ENCODE measurements at regions not wholly inside any gene's neighbourhood (a gene's known extent, or its start where the extent isn't known, plus 50 kb on each side); places are given as distances from the start of the nearest gene placed in this dataset.

DNA sequence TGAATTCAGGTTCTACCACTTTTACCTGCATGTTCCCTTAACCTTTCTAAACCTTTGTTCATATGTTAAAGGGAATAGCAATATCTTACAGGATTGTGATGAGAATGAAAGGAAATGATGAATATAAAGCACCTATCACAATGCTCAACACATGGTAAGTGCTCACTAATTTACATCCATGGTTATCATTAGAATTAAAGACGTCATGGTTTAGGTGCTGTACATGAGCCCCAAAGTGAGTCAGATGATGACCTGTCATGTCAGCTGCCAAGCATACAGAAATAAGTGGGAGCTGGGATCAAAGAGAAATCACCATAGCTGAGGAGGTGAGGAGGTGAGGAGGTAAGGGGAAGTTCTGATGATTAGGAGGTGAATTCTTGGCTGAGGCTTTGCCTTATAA is 135.9 kb upstream of the ATP2B1 start:
- ChIA-PET CTCF (no interaction called here), POLR2A (no interaction called here)
- H3K36me3 Mint-ChIP-seq, result no peaks in the 10 kb centered on the region
- no peak for DNase-seq
- no peak overlapping the region for H3K27ac Mint-ChIP-seq
- H3K27me3 Mint-ChIP-seq, result no peaks in the 10 kb centered on the region
- intact Hi-C loops (cut with micrococcal nuclease), result no loop called here
- H3K4me3 Mint-ChIP-seq, result no peak overlapping the region
- no peaks in the 10 kb centered on the region for H3K4me1 Mint-ChIP-seq (ENCODE audit: low read depth)
- no peaks in the 10 kb centered on the region for H3K9me3 Mint-ChIP-seq

DNA sequence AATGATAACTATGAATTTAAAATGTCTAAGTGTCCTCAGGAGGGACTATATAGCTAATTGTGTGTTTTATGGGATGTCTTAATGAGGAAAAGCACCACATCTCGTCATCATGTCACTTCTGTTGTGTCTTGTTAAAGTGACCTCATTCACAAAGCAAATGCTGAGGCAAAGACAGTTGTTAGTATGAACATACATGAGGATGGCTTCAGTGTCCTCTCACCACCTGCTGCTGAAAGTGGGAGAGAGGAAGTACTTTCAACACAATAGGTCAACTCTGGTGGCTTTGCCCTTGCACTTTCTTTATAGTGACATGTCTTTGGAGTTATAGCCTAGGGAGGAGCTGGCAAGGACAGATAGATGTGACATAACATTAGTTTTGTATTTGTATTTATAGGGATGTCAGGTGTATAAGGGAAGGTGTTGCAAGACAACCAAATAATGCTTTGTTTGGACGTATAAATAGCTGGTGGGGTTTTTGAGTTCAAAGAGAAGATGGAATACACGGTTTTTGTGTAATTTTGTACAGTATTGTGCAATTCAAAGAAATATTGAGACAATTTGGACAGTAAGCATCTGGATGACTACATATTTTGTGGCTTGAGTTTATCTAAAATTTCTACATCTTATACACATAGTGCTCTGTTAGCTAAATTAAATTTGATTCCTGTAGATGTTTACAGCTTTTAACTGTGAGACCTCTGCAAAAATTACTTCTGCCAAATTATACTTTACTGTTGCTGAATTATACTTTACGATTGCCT is 131.7 kb upstream of the ATP2B1 start:
- Mint-ChIP-seq H3K36me3 (no peaks in the 10 kb centered on the region), H3K27ac (no peak overlapping the region)
- CTCF ChIA-PET, result interaction anchor here (0.6 kb wide), 1 partner anchor 337 kb away, joined by 3 read pairs; no protein-coding TSS in a partner anchor

DNA sequence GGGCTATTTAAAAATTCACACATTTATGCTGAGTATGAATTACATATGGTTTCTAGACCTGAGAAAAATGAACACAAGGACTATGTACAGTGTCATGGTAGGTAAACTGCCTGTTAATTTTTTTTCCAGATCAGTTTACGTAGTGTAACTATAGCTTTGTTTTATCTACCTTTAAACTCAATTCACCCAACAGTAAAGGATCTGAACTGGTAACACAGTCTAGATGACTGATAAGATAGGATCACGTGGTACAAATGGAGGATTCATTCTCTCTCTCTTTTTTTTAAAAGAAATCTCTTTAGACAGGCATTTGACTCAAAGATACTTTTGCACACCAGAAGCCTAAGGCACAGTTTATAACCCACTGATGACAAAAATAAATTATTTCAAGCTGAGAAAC is 130.8 kb upstream of the ATP2B1 start:
- H3K9me3 Mint-ChIP-seq, result no peaks in the 10 kb centered on the region
- no peak overlapping the region for H3K4me3 Mint-ChIP-seq
- intact Hi-C loops (cut with micrococcal nuclease), result no loop called here
- H3K27ac Mint-ChIP-seq, result no peak overlapping the region
- ChIA-PET POLR2A (no interaction called here), CTCF (no interaction called here)
- no peak for DNase-seq
- no peaks in the 10 kb centered on the region for H3K4me1 Mint-ChIP-seq (ENCODE audit: low read depth)
- no peaks in the 10 kb centered on the region for H3K27me3 Mint-ChIP-seq
- H3K36me3 Mint-ChIP-seq, result no peaks in the 10 kb centered on the region

More for the DNA sequence above, 131.7 kb upstream of the ATP2B1 start:
- no peaks in the 10 kb centered on the region for H3K4me1 Mint-ChIP-seq (ENCODE audit: low read depth)
- no peaks in the 10 kb centered on the region for H3K27me3 Mint-ChIP-seq
- POLR2A ChIA-PET, result no interaction called here
- no peak for DNase-seq
- H3K4me3 Mint-ChIP-seq, result no peak overlapping the region
- no peaks in the 10 kb centered on the region for H3K9me3 Mint-ChIP-seq
- intact Hi-C loops (cut with micrococcal nuclease), result no loop called here

DNA sequence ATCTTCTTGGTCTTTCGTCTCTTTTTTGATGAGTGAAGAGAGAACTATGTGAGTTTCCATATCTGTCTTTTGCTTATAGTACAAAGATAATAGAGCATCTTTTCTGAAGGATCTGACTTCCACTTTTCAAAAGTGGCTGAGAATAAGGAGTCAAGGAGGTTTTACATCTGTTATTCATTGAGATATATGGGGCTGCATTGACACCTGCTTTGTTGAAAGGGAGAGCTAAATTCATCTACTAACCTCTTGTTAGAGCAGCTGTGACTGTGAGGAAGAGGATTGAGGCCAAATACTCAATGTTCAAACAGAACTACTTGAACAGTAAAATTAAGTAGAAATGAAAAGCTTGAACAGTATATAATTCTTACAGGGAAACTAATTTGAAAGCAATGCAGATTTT is 130.2 kb upstream of the ATP2B1 start:
- POLR2A ChIA-PET, result no interaction called here
- Mint-ChIP-seq H3K4me3 (no peak overlapping the region), H3K27me3 (no peaks in the 10 kb centered on the region), H3K27ac (no peak overlapping the region), H3K36me3 (no peaks in the 10 kb centered on the region), H3K9me3 (no peaks in the 10 kb centered on the region), H3K4me1 (ENCODE audit: low read depth) (no peaks in the 10 kb centered on the region)
- DNase-seq, result no peak
- CTCF ChIA-PET, result interaction anchor here (1.3 kb wide), 1 partner anchor 295 kb away, joined by 4 read pairs; no protein-coding TSS in a partner anchor
- intact Hi-C loops (cut with micrococcal nuclease), result no loop called here

DNA sequence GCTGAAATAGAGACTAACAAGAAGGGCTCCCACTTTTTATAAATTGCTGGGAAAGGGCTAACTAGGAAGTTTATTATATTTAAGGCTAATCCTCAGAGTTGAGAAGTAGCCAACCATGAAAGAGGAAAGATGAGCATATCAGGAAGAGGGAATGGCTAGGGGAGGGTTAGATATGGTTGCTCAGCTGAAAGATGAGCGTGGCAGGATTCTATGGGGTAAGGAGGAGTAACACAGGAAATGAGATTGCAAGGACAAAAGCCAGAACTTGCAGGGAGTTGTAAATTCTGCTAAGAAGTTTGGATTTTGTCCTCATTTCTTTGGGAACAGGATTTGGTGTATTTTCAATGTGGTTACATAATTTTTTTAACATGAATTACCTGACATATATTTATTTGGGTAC is 127.4 kb upstream of the ATP2B1 start:
- CTCF ChIA-PET, result no interaction called here
- Mint-ChIP-seq H3K4me1 (ENCODE audit: low read depth) (no peaks in the 10 kb centered on the region), H3K27me3 (no peaks in the 10 kb centered on the region), H3K27ac (no peak overlapping the region), H3K4me3 (no peak overlapping the region), H3K36me3 (no peaks in the 10 kb centered on the region), H3K9me3 (no peaks in the 10 kb centered on the region)
- DNase-seq, result no peak
- intact Hi-C loops (cut with micrococcal nuclease), result no loop called here
- POLR2A ChIA-PET, result no interaction called here

DNA sequence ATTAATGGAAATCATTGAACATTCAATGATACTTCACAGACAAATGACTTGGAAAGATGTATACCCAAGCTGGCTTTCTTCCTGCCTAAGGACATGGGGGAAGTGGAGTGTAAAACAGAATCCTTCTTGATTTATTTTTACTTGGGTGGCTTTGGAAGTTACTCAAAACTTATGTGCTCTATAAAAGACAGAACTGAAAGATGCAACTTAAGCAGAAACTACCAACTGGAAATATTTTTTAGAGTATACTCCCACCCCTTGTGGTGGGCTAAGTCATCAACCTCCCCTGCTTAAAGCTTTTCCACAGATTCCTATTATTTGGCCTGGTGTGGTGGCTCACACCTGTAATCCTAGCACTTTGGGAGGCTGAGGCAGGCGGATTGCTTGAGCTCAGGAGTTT is 126.0 kb upstream of the ATP2B1 start:
- Mint-ChIP-seq H3K27ac (no peak overlapping the region), H3K36me3 (no peaks in the 10 kb centered on the region), H3K4me3 (no peak overlapping the region), H3K9me3 (no peaks in the 10 kb centered on the region), H3K4me1 (ENCODE audit: low read depth) (no peaks in the 10 kb centered on the region), H3K27me3 (no peaks in the 10 kb centered on the region)
- CTCF ChIA-PET, result no interaction called here
- DNase-seq, result no peak
- POLR2A ChIA-PET, result no interaction called here
- intact Hi-C loops (cut with micrococcal nuclease), result no loop called here

DNA sequence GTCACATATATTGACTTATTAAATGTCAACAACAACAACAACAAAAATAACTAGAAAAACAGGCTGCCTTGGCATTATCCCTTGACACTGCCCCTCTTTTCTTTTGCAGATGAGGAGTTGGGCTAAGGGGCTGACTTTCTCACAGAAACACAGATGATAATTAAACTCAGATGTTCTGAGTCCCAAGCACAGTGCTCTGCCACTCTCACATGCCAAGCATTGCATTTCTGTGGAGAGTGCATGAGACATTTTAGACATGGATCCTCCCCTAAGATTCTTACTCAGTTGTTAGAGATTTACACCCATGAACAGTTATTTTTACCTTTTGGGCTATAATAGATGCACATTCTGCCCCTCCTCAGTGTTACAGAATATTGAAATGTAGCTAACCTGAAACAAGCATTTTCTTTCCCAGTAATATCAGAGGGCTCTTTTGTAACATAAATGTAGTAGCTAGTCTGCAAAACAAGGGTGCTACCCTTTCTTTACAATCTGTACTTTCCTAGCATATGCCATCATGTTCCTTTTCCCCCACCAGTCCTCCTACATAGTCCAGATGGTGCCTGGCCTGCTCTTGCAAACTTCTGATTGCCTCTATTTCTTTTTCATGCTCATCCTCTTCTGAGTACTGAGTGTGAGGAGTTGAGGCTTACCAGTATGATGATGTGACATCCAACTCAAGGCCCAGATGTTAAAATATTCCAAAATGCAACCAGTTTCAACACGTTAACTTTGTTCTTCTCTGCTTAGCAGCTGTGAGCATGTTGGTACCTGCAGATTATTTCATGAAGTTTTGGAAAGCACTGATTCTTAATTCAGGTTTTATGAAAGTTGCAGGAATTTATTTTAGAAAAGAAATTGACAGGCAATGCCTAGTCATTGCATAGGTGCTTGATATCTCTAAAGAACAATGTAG is 125.0 kb upstream of the ATP2B1 start:
- Mint-ChIP-seq H3K4me1 (ENCODE audit: low read depth) (no peaks in the 10 kb centered on the region), H3K27me3 (no peaks in the 10 kb centered on the region), H3K36me3 (no peaks in the 10 kb centered on the region), H3K27ac (no peak overlapping the region), H3K4me3 (no peak overlapping the region), H3K9me3 (no peaks in the 10 kb centered on the region)
- ChIA-PET CTCF (no interaction called here), POLR2A (no interaction called here)
- DNase-seq, result no peak
- intact Hi-C loops (cut with micrococcal nuclease), result no loop called here

DNA sequence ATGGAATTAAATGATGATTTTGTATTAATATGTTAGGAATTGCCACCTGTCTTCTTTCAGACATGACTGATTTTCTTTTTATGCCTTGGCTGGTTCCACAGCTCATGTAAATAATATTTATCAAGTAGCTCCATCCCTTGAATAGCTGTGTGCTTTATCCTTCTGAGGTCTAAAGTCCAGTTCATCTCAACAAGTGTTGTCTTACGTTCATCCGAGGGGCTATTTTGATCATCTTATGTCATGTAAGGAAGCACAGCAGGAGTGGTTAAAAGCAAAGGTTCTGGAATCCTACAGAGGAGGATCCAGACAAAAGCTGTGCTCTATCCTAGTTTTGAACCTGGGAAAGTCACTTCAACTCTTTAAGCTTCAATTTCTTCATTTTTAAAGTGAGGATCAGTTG is 123.7 kb upstream of the ATP2B1 start:
- Mint-ChIP-seq H3K27ac (no peak overlapping the region), H3K36me3 (no peaks in the 10 kb centered on the region), H3K4me1 (ENCODE audit: low read depth) (no peaks in the 10 kb centered on the region), H3K27me3 (no peaks in the 10 kb centered on the region), H3K9me3 (no peaks in the 10 kb centered on the region), H3K4me3 (no peak overlapping the region)
- CTCF ChIA-PET, result interaction anchor here (0.5 kb wide), 1 partner anchor 185 kb away, joined by 4 read pairs; no protein-coding TSS in a partner anchor
- POLR2A ChIA-PET, result no interaction called here
- intact Hi-C loops (cut with micrococcal nuclease), result no loop called here
- DNase-seq, result no peak

DNA sequence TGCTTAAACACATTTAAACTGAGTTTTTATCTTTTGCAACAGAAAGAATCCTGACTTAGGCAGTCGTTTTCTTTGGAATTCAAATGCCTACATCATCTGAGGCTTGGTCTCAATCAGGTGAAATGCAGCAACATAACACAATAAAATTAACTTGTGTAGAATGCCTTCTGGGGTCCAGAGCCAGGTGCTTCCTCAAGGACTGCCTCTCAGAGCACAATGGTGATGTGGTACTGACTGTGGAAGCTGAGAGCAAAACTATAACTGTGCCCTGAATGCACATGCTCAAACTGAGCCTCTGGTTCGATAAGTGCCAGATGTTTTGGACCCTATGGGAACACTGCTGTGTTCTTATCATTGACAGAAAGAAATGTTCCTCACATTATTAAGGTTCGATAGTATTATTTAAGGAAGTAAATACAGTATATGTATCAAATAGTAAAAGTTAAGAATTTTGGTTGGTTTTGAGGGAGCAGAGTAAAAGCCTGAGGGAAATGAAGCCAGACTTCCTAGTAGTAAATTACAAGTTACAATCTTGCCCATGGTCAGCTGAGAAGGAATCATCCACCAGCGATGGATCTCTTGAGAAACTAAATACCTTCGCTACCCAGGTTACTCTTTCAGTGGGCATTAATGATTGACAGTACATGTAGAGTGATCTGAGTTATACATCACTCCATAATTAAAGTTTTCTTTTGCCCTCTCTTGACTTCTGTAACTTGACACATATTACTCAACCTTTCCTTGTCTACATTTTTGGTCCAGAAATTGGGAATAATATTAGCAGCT is 122.9 kb upstream of the ATP2B1 start:
- Mint-ChIP-seq H3K36me3 (no peaks in the 10 kb centered on the region), H3K27me3 (no peaks in the 10 kb centered on the region), H3K4me1 (ENCODE audit: low read depth) (peaks cover under 1% of the 10 kb centered on the region), H3K27ac (no peak overlapping the region), H3K9me3 (no peaks in the 10 kb centered on the region), H3K4me3 (no peak overlapping the region)
- intact Hi-C loops (cut with micrococcal nuclease), result no loop called here
- ChIA-PET POLR2A (no interaction called here), CTCF (no interaction called here)
- no peak for DNase-seq

DNA sequence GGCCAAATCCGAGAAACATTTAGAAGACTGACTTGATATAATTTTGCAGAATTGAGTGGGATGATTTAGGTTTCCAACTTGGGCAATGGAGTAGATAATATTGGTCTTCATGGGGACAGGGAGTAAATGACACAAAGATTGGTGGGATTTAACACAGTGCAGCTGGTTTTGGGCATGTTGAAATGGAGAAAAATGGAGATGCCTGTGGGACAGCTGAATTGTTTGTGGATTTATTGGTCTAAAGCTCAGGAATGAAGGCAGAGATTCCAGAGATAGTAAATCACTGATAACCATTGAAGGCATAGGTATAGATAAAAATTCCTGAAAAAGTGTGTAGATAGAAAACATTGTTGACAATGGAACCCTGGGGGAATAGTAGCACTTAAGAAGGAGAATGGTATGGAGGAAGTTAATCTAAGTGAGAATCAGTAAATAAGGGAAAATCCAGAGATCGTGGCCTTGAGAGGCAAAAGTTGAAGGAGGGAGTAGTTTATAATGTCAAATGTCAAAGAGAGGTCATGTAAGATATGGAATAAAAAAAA is 120.9 kb upstream of the ATP2B1 start:
- H3K4me1 Mint-ChIP-seq (ENCODE audit: low read depth), result peaks cover 18% of the 10 kb centered on the region
- intact Hi-C loops (cut with micrococcal nuclease), result no loop called here
- H3K4me3 Mint-ChIP-seq, result no peak overlapping the region
- H3K27me3 Mint-ChIP-seq, result no peaks in the 10 kb centered on the region
- no peaks in the 10 kb centered on the region for H3K36me3 Mint-ChIP-seq
- no peak overlapping the region for H3K27ac Mint-ChIP-seq
- CTCF ChIA-PET, result no interaction called here
- no peak for DNase-seq
- H3K9me3 Mint-ChIP-seq, result no peaks in the 10 kb centered on the region
- POLR2A ChIA-PET, result no interaction called here

DNA sequence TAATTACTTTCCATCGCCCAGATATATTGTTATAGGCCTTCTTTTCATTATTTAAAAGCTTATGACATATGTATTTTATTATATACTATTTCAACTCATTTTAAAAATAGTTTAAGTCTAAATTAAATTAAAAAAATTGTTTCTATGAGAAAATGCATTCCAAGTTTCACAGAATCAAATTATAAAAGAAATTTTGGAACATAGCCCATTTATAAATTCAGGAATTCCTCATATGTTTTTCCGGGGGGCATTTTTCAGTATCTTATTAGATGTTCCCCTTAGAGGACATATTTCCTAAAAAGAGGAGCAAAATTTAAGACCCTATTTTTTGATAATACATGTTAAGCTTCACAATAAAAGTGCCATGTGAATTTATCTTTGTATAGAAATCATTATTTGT is 119.9 kb upstream of the ATP2B1 start:
- Mint-ChIP-seq H3K36me3 (no peaks in the 10 kb centered on the region), H3K4me1 (ENCODE audit: low read depth) (peaks cover 18% of the 10 kb centered on the region), H3K27me3 (no peaks in the 10 kb centered on the region), H3K9me3 (no peaks in the 10 kb centered on the region), H3K4me3 (no peak overlapping the region), H3K27ac (no peak overlapping the region)
- no peak for DNase-seq
- intact Hi-C loops (cut with micrococcal nuclease), result no loop called here
- POLR2A ChIA-PET, result no interaction called here
- CTCF ChIA-PET, result interaction anchor here (0.7 kb wide), 1 partner anchor 282 kb away, joined by 5 read pairs; no protein-coding TSS in a partner anchor

DNA sequence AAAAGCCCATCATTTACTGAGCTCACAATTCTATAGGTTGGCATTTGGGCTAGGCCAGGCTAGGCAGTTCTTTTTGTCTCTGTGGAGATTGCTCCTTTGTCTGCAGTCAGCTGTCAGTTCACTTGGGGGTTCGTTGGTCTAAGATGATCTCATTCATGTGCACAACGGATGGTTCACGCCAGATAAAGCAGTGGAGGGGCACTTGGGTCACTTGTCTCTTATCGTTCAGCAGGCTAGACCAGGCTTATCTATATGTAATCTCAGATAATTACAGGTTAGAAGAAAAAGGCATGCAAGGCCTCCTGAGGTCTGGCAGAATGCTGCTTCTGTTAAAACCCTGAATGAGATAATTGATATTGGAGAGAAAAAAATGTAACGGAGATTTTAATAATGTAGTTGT is 119.0 kb upstream of the ATP2B1 start:
- Mint-ChIP-seq H3K4me1 (ENCODE audit: low read depth) (peaks cover 18% of the 10 kb centered on the region), H3K36me3 (no peaks in the 10 kb centered on the region), H3K27me3 (no peaks in the 10 kb centered on the region), H3K4me3 (no peak overlapping the region), H3K9me3 (no peaks in the 10 kb centered on the region), H3K27ac (no peak overlapping the region)
- intact Hi-C loops (cut with micrococcal nuclease), result no loop called here
- CTCF ChIA-PET, result no interaction called here
- DNase-seq, result no peak
- POLR2A ChIA-PET, result no interaction called here

Data from activated CD4-positive, alpha-beta memory T cell treated with anti-CD3 and anti-CD28 coated beads for 36 hours (primary cell).